Uterus (tissue), 2 donors: ENCODE measurements at regions not wholly inside any gene's neighbourhood (a gene's known extent, or its start where the extent isn't known, plus 50 kb on each side); places are given as distances from the start of the nearest gene placed in this dataset.

Experiments
- POLR2A ChIP-seq, 2 donors: fragments of 450-650 bp; IDR thresholded peaks; one replicate each; pipeline ENCODE4 v1.6.1; 2016; ENCODE audit warnings: antibody characterized with exemption in 2 of 2, mild to moderate bottlenecking in 1 of 2, moderate library complexity in 1 of 2
- TF ChIP-seq, protein P1 (sequence below), 4 experiments: fragments of 200-600 bp in 2 of 4; fragments of 450-650 bp in 2 of 4; sonication (generic) in 2 of 4; IDR thresholded peaks; one replicate each; pipeline ENCODE4 v1.5.1; 2016 to 2019; ENCODE audit warnings: antibody characterized with exemption in 4 of 4, mild to moderate bottlenecking in 2 of 4, moderate library complexity in 1 of 4

GRCh38 chr12:90854136-90854689, 100.8 kb downstream of the CCER1 start:
- TF ChIP-seq, protein P1, sequence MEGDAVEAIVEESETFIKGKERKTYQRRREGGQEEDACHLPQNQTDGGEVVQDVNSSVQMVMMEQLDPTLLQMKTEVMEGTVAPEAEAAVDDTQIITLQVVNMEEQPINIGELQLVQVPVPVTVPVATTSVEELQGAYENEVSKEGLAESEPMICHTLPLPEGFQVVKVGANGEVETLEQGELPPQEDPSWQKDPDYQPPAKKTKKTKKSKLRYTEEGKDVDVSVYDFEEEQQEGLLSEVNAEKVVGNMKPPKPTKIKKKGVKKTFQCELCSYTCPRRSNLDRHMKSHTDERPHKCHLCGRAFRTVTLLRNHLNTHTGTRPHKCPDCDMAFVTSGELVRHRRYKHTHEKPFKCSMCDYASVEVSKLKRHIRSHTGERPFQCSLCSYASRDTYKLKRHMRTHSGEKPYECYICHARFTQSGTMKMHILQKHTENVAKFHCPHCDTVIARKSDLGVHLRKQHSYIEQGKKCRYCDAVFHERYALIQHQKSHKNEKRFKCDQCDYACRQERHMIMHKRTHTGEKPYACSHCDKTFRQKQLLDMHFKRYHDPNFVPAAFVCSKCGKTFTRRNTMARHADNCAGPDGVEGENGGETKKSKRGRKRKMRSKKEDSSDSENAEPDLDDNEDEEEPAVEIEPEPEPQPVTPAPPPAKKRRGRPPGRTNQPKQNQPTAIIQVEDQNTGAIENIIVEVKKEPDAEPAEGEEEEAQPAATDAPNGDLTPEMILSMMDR (IDR thresholded peaks at IDR 0.05), result peak; percentile 44 to 56 (median 50)
- TF ChIP-seq POLR2A (IDR thresholded peaks at IDR 0.05), result no peak
